DMS153 (cell line): ENCODE measurements at regions not wholly inside any gene's neighbourhood (a gene's known extent, or its start where the extent isn't known, plus 50 kb on each side); places are given as distances from the start of the nearest gene placed in this dataset.

Experiments
- DNase-seq: peaks from one replicate; lab custom pipeline; 2025; lab: John Stamatoyannopoulos, UW

GRCh38 chr16:66137853-66138252 lies 228.6 kb upstream of the CDH5 start:
- DNase-seq, result no peak

- DNase-seq, result no peak
Measured at GRCh38 chr16:66136841-66137240, 229.7 kb upstream of the CDH5 start.

GRCh38 chr16:66135838-66136237 lies 230.7 kb upstream of the CDH5 start:
- no peak for DNase-seq

- DNase-seq, result no peak
Measured at GRCh38 chr16:66135421-66135831, 231.1 kb upstream of the CDH5 start.

- no peak for DNase-seq
Measured at GRCh38 chr16:66134875-66135274, 231.6 kb upstream of the CDH5 start.

GRCh38 chr16:66133643-66134338 lies 232.7 kb upstream of the CDH5 start:
- no peak for DNase-seq

GRCh38 chr16:66131895-66132294 lies 234.6 kb upstream of the CDH5 start:
- DNase-seq, result no peak

GRCh38 chr16:66131156-66131807 lies 235.2 kb upstream of the CDH5 start:
- DNase-seq, result no peak

GRCh38 chr16:66130296-66130905 lies 236.1 kb upstream of the CDH5 start:
- DNase-seq, result peak; percentile 68

- no peak for DNase-seq
Measured at GRCh38 chr16:66129196-66129595, 237.3 kb upstream of the CDH5 start.

- no peak for DNase-seq
Measured at GRCh38 chr16:66128371-66128770, 238.1 kb upstream of the CDH5 start.

- DNase-seq, result no peak
Measured at GRCh38 chr16:66127459-66128370, 238.8 kb upstream of the CDH5 start.

- DNase-seq, result no peak
Measured at GRCh38 chr16:66121466-66121865, 245.0 kb upstream of the CDH5 start.

GRCh38 chr16:66120656-66121055 lies 245.8 kb upstream of the CDH5 start:
- DNase-seq, result no peak

GRCh38 chr16:66116163-66117002 lies 250.1 kb upstream of the CDH5 start:
- no peak for DNase-seq

- DNase-seq, result no peak
Measured at GRCh38 chr16:66115373-66115772, 251.1 kb upstream of the CDH5 start.

GRCh38 chr16:66113223-66113622 lies 253.3 kb upstream of the CDH5 start:
- DNase-seq, result no peak

- DNase-seq, result no peak
Measured at GRCh38 chr16:66109677-66110076, 256.8 kb upstream of the CDH5 start.

GRCh38 chr16:66107661-66108060 lies 258.8 kb upstream of the CDH5 start:
- no peak for DNase-seq

- DNase-seq, result no peak
Measured at GRCh38 chr16:66103211-66103610, 263.3 kb upstream of the CDH5 start.

GRCh38 chr16:66099306-66099705 lies 267.2 kb upstream of the CDH5 start:
- DNase-seq, result no peak
